HCT116 (cell line): ENCODE measurements at regions not wholly inside any gene's neighbourhood (a gene's known extent, or its start where the extent isn't known, plus 50 kb on each side); places are given as distances from the start of the nearest gene placed in this dataset.

Experiments used
- ATAC-seq: fragments of 200-7000 bp; cut with Tn5 transposase; 2 replicates; pipeline ENCODE4 v1.9.1; 2020; ENCODE audit warnings: mild to moderate bottlenecking, moderate library complexity
- BruUV-seq: library from RNA; stranded (reverse); fragments of 400-500 nt; replicated peaks from 2 replicates; lab custom pipeline; 2021; lab: Mats Ljungman, UMichigan
- CTCF ChIA-PET: fragments of 300-600 bp; sonication (Branson Sonifier 250); formaldehyde crosslinking; loops from one replicate; lab custom pipeline; 2021; ENCODE audit warnings: antibody characterized with exemption; lab: Charles Lee
- POLR2A ChIA-PET: fragments of 300-600, 350-600 bp; sonication (Branson Sonifier 250); formaldehyde crosslinking; loops from one replicate; lab custom pipeline; 2021; ENCODE audit warnings: antibody characterized with exemption; lab: Charles Lee
- RAD21 ChIA-PET, 2 experiments: fragments of 300-600 bp; sonication (Branson Sonifier 250); formaldehyde crosslinking; loops; one replicate each; lab custom pipeline; 2023; ENCODE audit warnings: low total read pairs in 2 of 2; ENCODE audit not compliant: uncharacterized antibody in 2 of 2, unreplicated experiment in 2 of 2, low non-redundant PET in 1 of 2; lab: Charles Lee
- DNase-seq: peaks from one replicate; pipeline ENCODE4 v3.0.0-alpha.2; 2010; ENCODE audit warnings: low read depth, low spot score
- H2AFZ ChIP-seq: fragments of 200-600 bp; shearing (Covaris generic), sonication (generic); 2 replicates; pipeline ENCODE4 v1.6.1; 2017; ENCODE audit warnings: low read depth, mixed run types, mixed read lengths, antibody characterized with exemption, low read length; ENCODE audit not compliant: poor library complexity, severe bottlenecking
- H3K27ac ChIP-seq: 2 replicates; pipeline ENCODE4 v1.5.1; 2012; ENCODE audit warnings: low read depth, low read length
- H3K27me3 ChIP-seq: fragments of 200-600 bp; sonication (generic); 2 replicates; pipeline ENCODE4 v1.6.1; 2016; ENCODE audit warnings: mixed run types, low read length, mixed read lengths; ENCODE audit not compliant: insufficient read depth
- H3K36me3 ChIP-seq, 2 experiments: fragments of 200-500 bp in 1 of 2; fragments of 200-600 bp in 1 of 2; sonication (Bioruptor generic) in 1 of 2; sonication (generic) in 1 of 2; 2 replicates each; pipeline versions ENCODE4 v1.5.1 to v1.6.1; 2014 to 2016; ENCODE audit warnings: low read length in 2 of 2, inconsistent platforms in 1 of 2, mixed read lengths in 1 of 2, mixed run types in 1 of 2; ENCODE audit not compliant: insufficient read depth in 2 of 2, control insufficient read depth in 1 of 2
- H3K4me1 ChIP-seq, 2 experiments: fragments of 200-600 bp in 1 of 2; sonication (generic) in 1 of 2; 2 replicates each; pipeline versions ENCODE4 v1.5.1 to v1.6.1; 2012 to 2017; ENCODE audit warnings: low read length in 2 of 2, inconsistent platforms in 1 of 2, mild to moderate bottlenecking in 1 of 2, mixed read lengths in 1 of 2, mixed run types in 1 of 2, moderate library complexity in 1 of 2; ENCODE audit not compliant: insufficient read depth in 2 of 2, control insufficient read depth in 1 of 2
- H3K4me2 ChIP-seq: fragments of 200-600 bp; sonication (generic); 2 replicates; pipeline ENCODE4 v1.6.1; 2017; ENCODE audit warnings: mixed run types, low read length, mixed read lengths
- H3K4me3 ChIP-seq, 2 experiments: fragments of 200-600 bp in 1 of 2; sonication (generic) in 1 of 2; replicated peaks in 1 of 2; 2 replicates each; pipeline ENCODE4 v1.5.1; 2011 to 2016; ENCODE audit warnings: low read length in 2 of 2, control low read depth in 1 of 2, low read depth in 1 of 2, mild to moderate bottlenecking in 1 of 2, mixed read lengths in 1 of 2, mixed run types in 1 of 2
- H3K79me2 ChIP-seq: fragments of 200-600 bp; sonication (generic); 2 replicates; pipeline ENCODE4 v1.6.1; 2017; ENCODE audit warnings: mild to moderate bottlenecking, mixed run types, low read length, moderate library complexity, mixed read lengths; ENCODE audit not compliant: insufficient read depth
- H3K9ac ChIP-seq: fragments of 200-600 bp; sonication (generic); 2 replicates; pipeline ENCODE4 v1.6.1; 2016; ENCODE audit warnings: low read length, mixed read lengths
- H3K9me2 ChIP-seq: fragments of 200-600 bp; sonication (generic), shearing (Covaris generic); 2 replicates; pipeline ENCODE4 v1.6.1; 2017; ENCODE audit warnings: mixed run types, mild to moderate bottlenecking, moderate library complexity; ENCODE audit not compliant: insufficient read depth
- H3K9me3 ChIP-seq, 2 experiments: fragments of 200-500 bp in 1 of 2; fragments of 200-600 bp in 1 of 2; sonication (Bioruptor generic) in 1 of 2; sonication (generic) in 1 of 2; 2 replicates each; pipeline ENCODE4 v1.6.1; 2014 to 2017; ENCODE audit warnings: low read length in 2 of 2, mixed read lengths in 2 of 2, inconsistent platforms in 1 of 2, low read depth in 1 of 2, mild to moderate bottlenecking in 1 of 2, mixed run types in 1 of 2, moderate library complexity in 1 of 2; ENCODE audit not compliant: control insufficient read depth in 1 of 2, insufficient read depth in 1 of 2
- H4K20me1 ChIP-seq: fragments of 200-600 bp; sonication (generic), shearing (Covaris generic); 2 replicates; pipeline ENCODE4 v1.6.1; 2017; ENCODE audit warnings: mixed run types, mild to moderate bottlenecking, moderate library complexity; ENCODE audit not compliant: insufficient read depth
- CEBPB ChIP-seq: IDR thresholded peaks from 2 replicates; pipeline ENCODE4 v1.6.1; 2012; ENCODE audit warnings: low read depth
- CTCF ChIP-seq, 3 experiments: fragments of 200-600 bp in 1 of 3; sonication (generic) in 1 of 3; IDR thresholded peaks in 2 of 3; conservative IDR thresholded peaks in 1 of 3; 2 replicates each; pipeline ENCODE4 v1.5.1; 2012 to 2017; ENCODE audit warnings: low read depth in 2 of 3, low read length in 2 of 3, antibody characterized with exemption in 1 of 3, borderline replicate concordance in 1 of 3, control low read depth in 1 of 3, mild to moderate bottlenecking in 1 of 3, mixed read lengths in 1 of 3, mixed run types in 1 of 3, moderate library complexity in 1 of 3; ENCODE audit not compliant: insufficient read depth in 1 of 3
- EGR1 ChIP-seq: IDR thresholded peaks from 2 replicates; pipeline ENCODE4 v1.6.1; 2012; ENCODE audit warnings: low read depth
- EZH2 ChIP-seq: fragments of 200-600 bp; sonication (generic); IDR thresholded peaks from 2 replicates; pipeline ENCODE4 v1.6.1; 2017; ENCODE audit warnings: antibody characterized with exemption, mixed run types
- FOSL1 ChIP-seq: IDR thresholded peaks from 2 replicates; pipeline ENCODE4 v1.6.1; 2012; ENCODE audit warnings: low read depth
- POLR2A ChIP-seq: IDR thresholded peaks from 2 replicates; pipeline ENCODE4 v1.7.0; 2011; ENCODE audit warnings: borderline replicate concordance; ENCODE audit not compliant: insufficient read depth, insufficient read length; ENCODE audit errors: extremely low read depth
- SP1 ChIP-seq: IDR thresholded peaks from 2 replicates; pipeline ENCODE4 v1.6.1; 2012; ENCODE audit warnings: low read depth
- ZFX ChIP-seq: fragments of 450-650 bp; IDR thresholded peaks from 2 replicates; pipeline ENCODE4 v1.6.1; 2017
- ZNF274 ChIP-seq: fragments of 200-500 bp; sonication (Bioruptor generic); IDR thresholded peaks from 2 replicates; pipeline ENCODE4 v1.6.1; 2014; ENCODE audit warnings: mild to moderate bottlenecking, low read depth, low read length, inconsistent platforms
- intact Hi-C: fragments of 100-400 bp; cut with micrococcal nuclease; formaldehyde crosslinking; loops from 2 replicates; pipeline ENCODE4 v1.10.0; 2022

- Histone ChIP-seq H3K4me1 (no peaks in the 10 kb centered on the region), H3K9ac (no peak overlapping the region), H2AFZ (no peak overlapping the region), H3K9me2 (no peaks in the 10 kb centered on the region), H3K36me3 (no peaks in the 10 kb centered on the region), H3K27ac (no peak overlapping the region), H3K4me2 (no peak overlapping the region), H3K27me3 (no peaks in the 10 kb centered on the region), H3K79me2 (no peaks in the 10 kb centered on the region), H4K20me1 (no peaks in the 10 kb centered on the region), H3K4me3 (no peak overlapping the region), H3K9me3 (peaks cover 8 to 10% of the 10 kb centered on the region in 2 experiments; a peak in 2 of 4 replicates)
- POLR2A ChIA-PET = no interaction called here
- no peak for DNase-seq
- CTCF ChIA-PET = no interaction called here
- RAD21 ChIA-PET = no interaction called here
- TF ChIP-seq POLR2A (no peak), EZH2 (no peak), SP1 (no peak), CEBPB (no peak), ZNF274 (no peak), CTCF (IDR thresholded peaks at IDR 0.05 in 2 of 3, conservative IDR thresholded peaks at IDR 0.05 in 1 of 3; ENCODE audit: borderline replicate concordance in 1 of 3, insufficient read depth in 1 of 3, low read depth in 2 of 3, low read length in 2 of 3) (no peak)
- no peak for ATAC-seq
- BruUV-seq = no TSS peak
- intact Hi-C loops = no loop called here
Measured at GRCh38 chr1:106910798-106911197, 145.7 kb upstream of the PRMT6 start.

GRCh38 chr1:106912131-106912530, 144.3 kb upstream of the PRMT6 start:
- no peaks in the 10 kb centered on the region for H3K27me3 ChIP-seq
- no TSS peak for BruUV-seq
- DNase-seq = no peak

More at GRCh38 chr1:106912131-106912530, 144.3 kb upstream of the PRMT6 start:
- Histone ChIP-seq H2AFZ (no peak overlapping the region), H3K9ac (no peak overlapping the region), H3K9me2 (no peaks in the 10 kb centered on the region), H3K27ac (no peak overlapping the region)
- ATAC-seq = no peak
- no peak for TF ChIP-seq ZFX
- TF ChIP-seq FOSL1 = no peak
- no peak for TF ChIP-seq POLR2A
- no peak for TF ChIP-seq EGR1
- TF ChIP-seq, all 23 proteins: peak for 0
- H3K4me3 ChIP-seq = no peak overlapping the region
- ChIA-PET CTCF (no interaction called here), POLR2A (no interaction called here), RAD21 (no interaction called here)
- H3K36me3 ChIP-seq = no peaks in the 10 kb centered on the region
- H3K9me3 ChIP-seq = peaks cover 8 to 10% of the 10 kb centered on the region in 2 experiments; a peak in 2 of 4 replicates
- H4K20me1 ChIP-seq = no peaks in the 10 kb centered on the region
- intact Hi-C loops = no loop called here
- H3K79me2 ChIP-seq = no peaks in the 10 kb centered on the region
- H3K4me2 ChIP-seq = no peak overlapping the region
- H3K4me1 ChIP-seq = no peaks in the 10 kb centered on the region
